ENCODE measurements at regions not wholly inside any gene's neighbourhood (a gene's known extent, or its start where the extent isn't known, plus 50 kb on each side); places are given as distances from the start of the nearest gene placed in this dataset.

GRCh38 chr22:34849965-34850364, 216.0 kb upstream of the ISX start:
- Mint-ChIP-seq H3K4me3 (no peak overlapping the region), H3K36me3 (ENCODE audit: low read depth) (no peaks in the 10 kb centered on the region), H3K9me3 (peaks cover 9% of the 10 kb centered on the region), H3K27ac (no peak overlapping the region), H3K4me1 (ENCODE audit: low read depth) (peaks cover 17% of the 10 kb centered on the region), H3K27me3 (peaks cover 16% of the 10 kb centered on the region)
- DNase-seq: no peak

DNA sequence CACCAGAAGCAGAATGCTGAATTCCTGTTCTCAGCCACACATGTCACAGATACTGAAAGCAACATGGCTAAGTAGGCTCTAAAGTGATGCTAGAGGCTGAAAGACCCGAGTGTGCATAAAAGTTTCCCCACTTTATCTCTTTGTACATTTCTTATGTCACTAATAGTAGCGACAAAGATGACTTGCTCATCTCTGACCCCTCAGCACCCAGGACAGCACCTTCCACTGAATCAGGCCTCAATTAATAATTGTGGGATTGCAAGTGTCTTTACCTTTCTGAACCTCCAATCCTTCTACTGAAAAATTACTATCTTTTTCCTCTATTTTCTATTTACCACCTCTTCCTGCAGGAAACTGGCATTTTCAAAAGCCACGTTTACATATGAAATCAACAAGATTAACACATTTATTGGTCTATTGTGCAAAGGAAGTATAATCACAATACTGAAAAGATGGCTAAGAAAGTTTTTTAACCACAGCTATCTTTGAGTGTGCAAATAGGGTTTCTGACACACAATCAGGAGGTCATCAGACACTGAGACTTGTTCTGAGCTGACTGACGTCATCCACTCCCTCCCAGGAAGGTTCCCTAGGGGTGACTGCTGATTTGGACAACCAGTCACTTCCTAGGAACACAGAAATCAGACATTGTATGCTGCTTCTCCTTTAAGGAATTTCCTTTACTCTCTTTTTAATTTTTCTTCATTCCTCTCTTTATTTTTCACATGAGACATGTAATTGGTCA, 213.9 kb upstream of the ISX start:
- no peak overlapping the region for H3K4me3 Mint-ChIP-seq

DNA sequence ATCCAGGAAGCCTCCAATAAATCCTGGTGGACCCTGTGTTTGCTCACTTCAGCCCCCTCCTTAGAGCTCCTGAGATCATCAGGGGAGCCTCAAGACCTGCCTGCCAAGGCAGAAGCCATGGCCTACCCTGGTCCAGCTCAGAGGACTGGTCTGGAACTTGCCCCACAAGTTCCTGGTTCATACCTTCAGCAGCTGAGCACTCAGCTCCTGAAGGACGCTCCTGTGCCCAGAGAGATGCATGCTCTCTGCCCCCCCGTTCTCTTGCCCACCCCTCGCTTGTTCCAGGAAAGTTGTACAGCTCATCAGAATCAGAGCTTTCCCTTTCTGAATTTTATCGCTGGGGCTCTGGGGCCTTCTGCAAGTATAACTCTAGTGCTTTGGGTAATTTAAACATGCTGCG, 210.5 kb upstream of the ISX start:
- no peaks in the 10 kb centered on the region for H3K4me1 Mint-ChIP-seq (ENCODE audit: low read depth)
- peaks cover 2% of the 10 kb centered on the region for H3K9me3 Mint-ChIP-seq
- H3K27me3 Mint-ChIP-seq: peaks cover 4% of the 10 kb centered on the region
- no peaks in the 10 kb centered on the region for H3K36me3 Mint-ChIP-seq (ENCODE audit: low read depth)
- no peak overlapping the region for H3K27ac Mint-ChIP-seq
- no peak overlapping the region for H3K4me3 Mint-ChIP-seq
- no peak for DNase-seq

More for the DNA sequence above, 213.9 kb upstream of the ISX start:
- DNase-seq: no peak
- no peaks in the 10 kb centered on the region for H3K36me3 Mint-ChIP-seq (ENCODE audit: low read depth)
- H3K9me3 Mint-ChIP-seq: peaks cover 2% of the 10 kb centered on the region
- H3K4me1 Mint-ChIP-seq (ENCODE audit: low read depth): peaks cover 10% of the 10 kb centered on the region
- no peak overlapping the region for H3K27ac Mint-ChIP-seq
- H3K27me3 Mint-ChIP-seq: peaks cover 12% of the 10 kb centered on the region

GRCh38 chr22:34858066-34858465, 207.9 kb upstream of the ISX start:
- no peaks in the 10 kb centered on the region for H3K4me1 Mint-ChIP-seq (ENCODE audit: low read depth)
- no peaks in the 10 kb centered on the region for H3K36me3 Mint-ChIP-seq (ENCODE audit: low read depth)
- H3K9me3 Mint-ChIP-seq: no peaks in the 10 kb centered on the region
- no peak overlapping the region for H3K4me3 Mint-ChIP-seq
- H3K27ac Mint-ChIP-seq: no peak overlapping the region
- H3K27me3 Mint-ChIP-seq: peaks cover 5% of the 10 kb centered on the region
- DNase-seq: no peak

- Mint-ChIP-seq H3K27ac (no peak overlapping the region), H3K9me3 (no peaks in the 10 kb centered on the region), H3K27me3 (peaks cover 12% of the 10 kb centered on the region), H3K4me3 (no peak overlapping the region), H3K4me1 (ENCODE audit: low read depth) (no peaks in the 10 kb centered on the region), H3K36me3 (ENCODE audit: low read depth) (no peaks in the 10 kb centered on the region)
- no peak for DNase-seq
Observed at GRCh38 chr22:34861787-34862186, 204.2 kb upstream of the ISX start.

- DNase-seq: no peak
- no peaks in the 10 kb centered on the region for H3K36me3 Mint-ChIP-seq (ENCODE audit: low read depth)
- H3K4me3 Mint-ChIP-seq: no peak overlapping the region
- peaks cover 18% of the 10 kb centered on the region for H3K27me3 Mint-ChIP-seq
- H3K27ac Mint-ChIP-seq: no peak overlapping the region
- H3K9me3 Mint-ChIP-seq: no peaks in the 10 kb centered on the region
- peaks cover 7% of the 10 kb centered on the region for H3K4me1 Mint-ChIP-seq (ENCODE audit: low read depth)
Observed at GRCh38 chr22:34866081-34866480, 199.9 kb upstream of the ISX start.

- peaks cover 8% of the 10 kb centered on the region for H3K4me1 Mint-ChIP-seq (ENCODE audit: low read depth)
- H3K27ac Mint-ChIP-seq: no peak overlapping the region
- no peaks in the 10 kb centered on the region for H3K9me3 Mint-ChIP-seq
- H3K27me3 Mint-ChIP-seq: peaks cover 18% of the 10 kb centered on the region
- H3K4me3 Mint-ChIP-seq: no peak overlapping the region
- no peaks in the 10 kb centered on the region for H3K36me3 Mint-ChIP-seq (ENCODE audit: low read depth)
- no peak for DNase-seq
Observed at GRCh38 chr22:34866495-34867131, 199.3 kb upstream of the ISX start.

GRCh38 chr22:34877506-34877905, 188.5 kb upstream of the ISX start:
- H3K9me3 Mint-ChIP-seq: no peaks in the 10 kb centered on the region
- H3K36me3 Mint-ChIP-seq (ENCODE audit: low read depth): no peaks in the 10 kb centered on the region
- H3K4me1 Mint-ChIP-seq (ENCODE audit: low read depth): no peaks in the 10 kb centered on the region
- no peak for DNase-seq
- no peak overlapping the region for H3K27ac Mint-ChIP-seq
- H3K27me3 Mint-ChIP-seq: peaks cover 2% of the 10 kb centered on the region
- no peak overlapping the region for H3K4me3 Mint-ChIP-seq

DNA sequence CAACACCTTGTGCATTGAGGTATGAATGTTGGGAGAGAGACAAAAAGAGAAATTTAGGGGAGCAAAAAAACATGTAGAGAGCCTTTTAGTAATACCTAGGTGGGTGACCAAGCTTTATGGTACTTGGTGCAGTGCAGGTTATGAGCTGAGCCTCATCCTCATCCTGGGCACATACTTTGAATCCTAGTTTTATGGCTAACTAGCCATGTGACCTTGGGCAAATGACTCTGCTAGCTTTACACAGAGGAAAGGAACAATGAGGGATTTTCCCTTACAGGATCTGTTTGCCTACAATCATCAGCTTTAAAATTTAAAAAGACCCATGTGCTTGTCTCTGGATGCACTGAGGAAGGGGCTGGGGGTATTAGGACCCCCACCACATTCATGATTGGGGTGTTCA, 187.8 kb upstream of the ISX start:
- Mint-ChIP-seq H3K36me3 (ENCODE audit: low read depth) (no peaks in the 10 kb centered on the region), H3K27me3 (peaks cover 2% of the 10 kb centered on the region), H3K27ac (no peak overlapping the region), H3K4me3 (no peak overlapping the region), H3K9me3 (no peaks in the 10 kb centered on the region), H3K4me1 (ENCODE audit: low read depth) (no peaks in the 10 kb centered on the region)
- no peak for DNase-seq

DNA sequence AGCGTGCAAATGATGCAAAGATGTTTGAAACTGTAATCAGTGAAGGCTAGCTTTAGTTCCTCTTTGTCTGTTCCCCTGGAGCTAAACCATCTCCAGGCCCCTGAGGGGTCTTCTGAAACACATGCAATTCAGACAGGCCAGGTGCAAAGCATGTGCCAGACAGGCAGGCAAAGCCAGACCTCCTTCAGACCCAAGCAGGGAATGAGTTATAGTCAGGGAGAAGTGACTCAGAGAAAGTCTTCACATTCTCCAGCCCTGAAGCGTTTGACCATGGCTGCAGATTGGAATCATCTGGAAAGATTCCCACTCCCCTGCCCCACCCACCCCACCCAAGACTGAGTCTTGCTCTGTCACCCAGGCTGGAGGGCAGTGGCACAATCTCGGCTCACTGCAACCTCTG, 187.0 kb upstream of the ISX start:
- Mint-ChIP-seq H3K4me1 (ENCODE audit: low read depth) (no peaks in the 10 kb centered on the region), H3K27ac (no peak overlapping the region)

DNA sequence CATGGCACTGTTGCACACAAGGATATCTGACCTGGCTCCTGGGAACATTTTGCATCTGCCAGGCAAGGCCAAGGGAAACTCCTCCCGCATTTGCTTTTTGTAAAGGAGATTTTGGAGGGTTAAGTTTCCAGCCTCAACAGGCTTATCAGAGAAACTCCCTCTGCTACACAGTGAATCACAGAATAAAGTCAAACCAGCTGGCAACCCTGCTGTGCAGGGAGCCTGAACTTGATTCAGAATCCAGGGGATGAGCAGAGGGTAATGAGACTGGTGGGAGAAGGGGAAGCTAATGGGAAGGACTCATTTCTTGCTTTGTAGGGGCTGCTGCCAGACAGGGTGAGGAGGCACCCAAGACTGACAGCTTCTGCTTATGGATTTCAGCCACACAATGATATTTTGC, 185.3 kb upstream of the ISX start:
- Mint-ChIP-seq H3K27ac (no peak overlapping the region), H3K27me3 (peaks cover 2% of the 10 kb centered on the region), H3K4me1 (ENCODE audit: low read depth) (no peaks in the 10 kb centered on the region), H3K4me3 (no peak overlapping the region), H3K36me3 (ENCODE audit: low read depth) (no peaks in the 10 kb centered on the region), H3K9me3 (no peaks in the 10 kb centered on the region)
- DNase-seq: no peak

More for the DNA sequence above, 187.0 kb upstream of the ISX start:
- Mint-ChIP-seq H3K4me3 (no peak overlapping the region), H3K9me3 (no peaks in the 10 kb centered on the region), H3K27me3 (peaks cover 2% of the 10 kb centered on the region), H3K36me3 (ENCODE audit: low read depth) (no peaks in the 10 kb centered on the region)
- no peak for DNase-seq

- H3K27ac Mint-ChIP-seq: no peak overlapping the region
- peaks cover 2% of the 10 kb centered on the region for H3K27me3 Mint-ChIP-seq
- no peaks in the 10 kb centered on the region for H3K4me1 Mint-ChIP-seq (ENCODE audit: low read depth)
- no peaks in the 10 kb centered on the region for H3K9me3 Mint-ChIP-seq
- no peak for DNase-seq
- no peak overlapping the region for H3K4me3 Mint-ChIP-seq
- H3K36me3 Mint-ChIP-seq (ENCODE audit: low read depth): no peaks in the 10 kb centered on the region
Observed at GRCh38 chr22:34881453-34881852, 184.5 kb upstream of the ISX start.

DNA sequence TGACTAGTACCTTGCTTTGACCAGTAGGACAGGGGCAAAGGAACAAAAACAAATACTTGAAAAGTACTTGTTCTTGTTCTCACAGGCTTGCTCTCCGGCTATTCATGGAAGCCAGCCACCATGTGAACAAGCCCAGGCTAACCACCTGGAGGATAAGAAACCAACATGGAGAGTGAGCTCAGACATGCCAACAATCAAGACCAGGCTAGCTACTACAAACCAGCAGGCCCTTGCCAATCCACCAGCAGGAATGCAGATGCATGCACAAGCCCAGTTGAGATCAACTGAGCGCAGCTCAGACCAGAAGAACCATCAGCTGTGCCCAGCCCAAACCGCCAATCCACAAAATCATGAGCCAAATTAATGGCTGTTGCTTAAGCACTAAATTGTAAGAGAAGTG, 180.1 kb upstream of the ISX start:
- Mint-ChIP-seq H3K4me1 (ENCODE audit: low read depth) (no peaks in the 10 kb centered on the region), H3K27ac (no peak overlapping the region), H3K9me3 (peaks cover 11% of the 10 kb centered on the region), H3K4me3 (no peak overlapping the region), H3K27me3 (no peaks in the 10 kb centered on the region), H3K36me3 (ENCODE audit: low read depth) (no peaks in the 10 kb centered on the region)
- DNase-seq: no peak

GRCh38 chr22:34886391-34886790, 179.6 kb upstream of the ISX start:
- DNase-seq: no peak
- no peak overlapping the region for H3K27ac Mint-ChIP-seq
- no peak overlapping the region for H3K4me3 Mint-ChIP-seq
- peaks cover 15% of the 10 kb centered on the region for H3K9me3 Mint-ChIP-seq
- no peaks in the 10 kb centered on the region for H3K36me3 Mint-ChIP-seq (ENCODE audit: low read depth)
- no peaks in the 10 kb centered on the region for H3K4me1 Mint-ChIP-seq (ENCODE audit: low read depth)
- H3K27me3 Mint-ChIP-seq: no peaks in the 10 kb centered on the region

DNA sequence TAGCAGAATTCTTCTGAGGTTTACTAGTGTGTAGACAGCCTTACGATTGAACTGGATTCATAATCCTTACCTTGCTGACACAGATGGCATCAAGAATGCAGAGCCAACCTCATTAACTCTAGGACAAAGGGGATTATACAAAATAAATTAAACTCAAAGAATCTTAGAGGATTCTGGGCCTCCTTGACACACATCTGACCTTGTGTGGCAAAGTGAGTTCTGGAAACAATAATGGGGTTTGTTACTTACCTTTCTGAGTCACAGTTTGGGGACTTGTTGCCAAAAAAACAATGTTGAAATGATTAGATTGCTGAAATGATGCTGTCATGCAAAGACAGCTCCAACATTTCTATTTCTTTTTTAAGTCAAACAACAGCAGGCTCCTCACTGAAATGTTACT, 179.1 kb upstream of the ISX start:
- Mint-ChIP-seq H3K27me3 (no peaks in the 10 kb centered on the region), H3K4me1 (ENCODE audit: low read depth) (no peaks in the 10 kb centered on the region), H3K36me3 (ENCODE audit: low read depth) (no peaks in the 10 kb centered on the region), H3K27ac (no peak overlapping the region), H3K4me3 (no peak overlapping the region), H3K9me3 (peaks cover 15% of the 10 kb centered on the region)
- no peak for DNase-seq

Measured in activated T-cell treated with anti-CD3 and anti-CD28 coated beads, Interleukin-2, amount 50 U/mL, for 24 hours (primary cell).